PC-3 (cell line): ENCODE measurements at regions not wholly inside any gene's neighbourhood (a gene's known extent, or its start where the extent isn't known, plus 50 kb on each side); places are given as distances from the start of the nearest gene placed in this dataset.

Source experiments
- ATAC-seq: fragments of 200-7000 bp; cut with Tn5 transposase; 2 replicates; pipeline ENCODE4 v1.9.1; 2020; ENCODE audit warnings: mild to moderate bottlenecking, moderate library complexity
- BruUV-seq: library from RNA; stranded (reverse); fragments of 400-500 nt; replicated peaks from 2 replicates; lab custom pipeline; 2021; lab: Mats Ljungman, UMichigan
- CTCF ChIA-PET: fragments of 300-600 bp; sonication (Branson Sonifier 250); formaldehyde crosslinking; loops from one replicate; lab custom pipeline; 2022; ENCODE audit warnings: antibody characterized with exemption; lab: Charles Lee
- POLR2A ChIA-PET: fragments of 300-600 bp; sonication (Branson Sonifier 250); formaldehyde crosslinking; loops from one replicate; lab custom pipeline; 2022; ENCODE audit warnings: antibody characterized with exemption; ENCODE audit not compliant: unreplicated experiment; lab: Charles Lee
- DNase-seq: peaks from one replicate; pipeline ENCODE4 v3.0.0-alpha.2; 2015
- H2AFZ ChIP-seq: fragments of 300-600 bp; sonication (generic); 2 replicates; pipeline ENCODE4 v1.6.0; 2016; ENCODE audit warnings: antibody characterized with exemption, low read length
- H3F3A ChIP-seq: fragments of 300-600 bp; sonication (generic); one replicate; pipeline ENCODE4 v1.6.0; 2017; ENCODE audit warnings: antibody characterized with exemption, low read length, control low read depth, mild to moderate bottlenecking; ENCODE audit not compliant: unreplicated experiment
- H3K27ac ChIP-seq: fragments of 300-600 bp; sonication (generic); 2 replicates; pipeline ENCODE4 v1.5.1; 2016; ENCODE audit warnings: mild to moderate bottlenecking, low read length
- H3K27me3 ChIP-seq: fragments of 300-600 bp; sonication (generic); 2 replicates; pipeline ENCODE4 v1.6.1; 2016; ENCODE audit warnings: low read length, mixed read lengths
- H3K36me3 ChIP-seq: fragments of 300-600 bp; sonication (generic); 2 replicates; pipeline ENCODE4 v1.6.1; 2016; ENCODE audit warnings: low read depth, mixed run types, low read length, mixed read lengths
- H3K4me1 ChIP-seq: fragments of 300-600 bp; sonication (generic); 2 replicates; pipeline ENCODE4 v1.5.1; 2016; ENCODE audit warnings: low read length; ENCODE audit not compliant: insufficient read depth
- H3K4me2 ChIP-seq: fragments of 300-600 bp; sonication (generic); 2 replicates; pipeline ENCODE4 v1.6.0; 2016; ENCODE audit warnings: low read length
- H3K4me3 ChIP-seq: fragments of 300-600 bp; sonication (generic); 2 replicates; pipeline ENCODE4 v1.5.1; 2016; ENCODE audit warnings: mild to moderate bottlenecking, low read length, mixed read lengths
- H3K79me2 ChIP-seq: fragments of 300-600 bp; sonication (generic); 2 replicates; pipeline ENCODE4 v1.6.1; 2017; ENCODE audit warnings: low read length, mixed read lengths
- H3K9ac ChIP-seq: fragments of 300-600 bp; sonication (generic); 2 replicates; pipeline ENCODE4 v1.6.0; 2016; ENCODE audit warnings: mild to moderate bottlenecking, low read length
- H3K9me2 ChIP-seq: fragments of 300-600 bp; sonication (generic); replicated peaks from 2 replicates; pipeline ENCODE4 v1.6.1; 2016; ENCODE audit warnings: mixed run types, low read length, mixed read lengths
- H3K9me3 ChIP-seq: fragments of 300-600 bp; sonication (generic); 2 replicates; pipeline ENCODE4 v1.6.1; 2016; ENCODE audit warnings: low read length, mixed read lengths
- H4K20me1 ChIP-seq: fragments of 300-600 bp; sonication (generic); 2 replicates; pipeline ENCODE4 v1.6.1; 2016; ENCODE audit warnings: low read length, mixed read lengths
- CTCF ChIP-seq: fragments of 300-600 bp; sonication (generic); conservative IDR thresholded peaks from 2 replicates; pipeline ENCODE4 v1.5.1; 2017; ENCODE audit warnings: antibody characterized with exemption, low read depth, mild to moderate bottlenecking, low read length
- EZH2 ChIP-seq: fragments of 300-600 bp; sonication (generic); IDR thresholded peaks from one replicate; pipeline ENCODE4 v1.6.1; 2017; ENCODE audit warnings: antibody characterized with exemption, mild to moderate bottlenecking, low read length; ENCODE audit not compliant: unreplicated experiment
- EZH2phosphoT487 ChIP-seq: fragments of 300-600 bp; sonication (generic); IDR thresholded peaks from 2 replicates; pipeline ENCODE4 v1.6.1; 2018; ENCODE audit warnings: mild to moderate bottlenecking, antibody characterized with exemption, low read length, borderline replicate concordance
- intact Hi-C: fragments of 100-400 bp; cut with micrococcal nuclease; formaldehyde crosslinking; loops from 2 replicates; pipeline ENCODE4 v1.9.0; 2023

GRCh38 chrX:147699061-147699460 is 212.7 kb upstream of the FMR1 start:
- no peaks in the 10 kb centered on the region for H3K9me3 ChIP-seq
- no peaks in the 10 kb centered on the region for H3K4me1 ChIP-seq
- no peaks in the 10 kb centered on the region for H3K36me3 ChIP-seq
- BruUV-seq = no TSS peak
- H3K9me2 ChIP-seq = no peaks in the 10 kb centered on the region
- H3K27ac ChIP-seq = no peak overlapping the region
- TF ChIP-seq CTCF (no peak), EZH2phosphoT487 (no peak), EZH2 (no peak)
- CTCF ChIA-PET = no interaction called here
- H3K79me2 ChIP-seq = no peaks in the 10 kb centered on the region
- POLR2A ChIA-PET = no interaction called here
- no peaks in the 10 kb centered on the region for H3K27me3 ChIP-seq
- H3K9ac ChIP-seq = no peak overlapping the region
- H3K4me2 ChIP-seq = no peak overlapping the region
- H3F3A ChIP-seq = no peaks in the 10 kb centered on the region
- no peak overlapping the region for H3K4me3 ChIP-seq
- H2AFZ ChIP-seq = no peak overlapping the region
- intact Hi-C loops = no loop called here
- ATAC-seq (no peak), DNase-seq (no peak)
- no peaks in the 10 kb centered on the region for H4K20me1 ChIP-seq

GRCh38 chrX:147710301-147710700 is 201.4 kb upstream of the FMR1 start:
- H3K36me3 ChIP-seq = no peaks in the 10 kb centered on the region
- no peaks in the 10 kb centered on the region for H3K27me3 ChIP-seq
- H4K20me1 ChIP-seq = no peaks in the 10 kb centered on the region
- ATAC-seq (no peak), DNase-seq (no peak)
- no peaks in the 10 kb centered on the region for H3K79me2 ChIP-seq
- no peak overlapping the region for H3K27ac ChIP-seq
- ChIA-PET CTCF (no interaction called here), POLR2A (no interaction called here)
- H3K9me2 ChIP-seq = no peaks in the 10 kb centered on the region
- intact Hi-C loops = no loop called here
- H3K4me2 ChIP-seq = no peak overlapping the region
- H2AFZ ChIP-seq = no peak overlapping the region
- H3K4me3 ChIP-seq = no peak overlapping the region
- TF ChIP-seq CTCF = no peak
- TF ChIP-seq EZH2 = no peak
- no peak for TF ChIP-seq EZH2phosphoT487
- BruUV-seq = no TSS peak
- H3F3A ChIP-seq = no peaks in the 10 kb centered on the region
- no peaks in the 10 kb centered on the region for H3K4me1 ChIP-seq
- H3K9ac ChIP-seq = no peak overlapping the region
- H3K9me3 ChIP-seq = no peaks in the 10 kb centered on the region

DNA sequence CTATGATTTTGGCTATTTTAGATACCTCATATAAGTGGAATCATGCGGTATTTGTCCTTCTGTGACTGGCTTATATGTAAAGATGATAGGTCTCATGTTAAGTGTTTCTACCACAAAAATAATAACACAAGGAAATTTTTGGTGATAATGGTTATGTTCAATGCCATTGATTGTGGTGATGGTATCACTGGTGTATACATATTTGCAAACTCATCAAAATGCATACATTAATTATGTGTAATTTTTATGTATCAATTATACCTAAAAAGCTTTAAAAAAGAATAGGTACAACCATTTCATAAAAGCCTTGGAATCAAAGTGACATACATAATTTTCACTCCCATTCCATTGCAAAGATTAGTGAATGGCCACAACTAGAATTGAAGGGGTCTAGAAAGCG is 178.3 kb upstream of the FMR1 start:
- ChIA-PET CTCF (no interaction called here), POLR2A (no interaction called here)
- H3F3A ChIP-seq = no peaks in the 10 kb centered on the region
- intact Hi-C loops = no loop called here
- no peaks in the 10 kb centered on the region for H3K79me2 ChIP-seq
- H3K27me3 ChIP-seq = no peaks in the 10 kb centered on the region
- no peaks in the 10 kb centered on the region for H3K9me2 ChIP-seq
- ATAC-seq (no peak), DNase-seq (no peak)
- BruUV-seq = no TSS peak
- H3K27ac ChIP-seq = no peak overlapping the region
- H3K9ac ChIP-seq = no peak overlapping the region
- no peaks in the 10 kb centered on the region for H3K4me1 ChIP-seq
- no peak overlapping the region for H3K4me2 ChIP-seq
- no peak for TF ChIP-seq EZH2phosphoT487
- no peak for TF ChIP-seq EZH2
- TF ChIP-seq CTCF = no peak
- no peak overlapping the region for H2AFZ ChIP-seq
- H3K9me3 ChIP-seq = no peaks in the 10 kb centered on the region
- no peaks in the 10 kb centered on the region for H4K20me1 ChIP-seq
- no peaks in the 10 kb centered on the region for H3K36me3 ChIP-seq
- no peak overlapping the region for H3K4me3 ChIP-seq
